GM18519 (cell line): ENCODE measurements at regions not wholly inside any gene's neighbourhood (a gene's known extent, or its start where the extent isn't known, plus 50 kb on each side); places are given as distances from the start of the nearest gene placed in this dataset.
"Not testable (repeated sequence)": the region's sequence is repeated elsewhere in the genome, so short reads cannot be mapped to it uniquely, and the experiment has no call there.

Source experiments
- ATAC-seq: cut with Tn5 transposase; IDR thresholded peaks from one replicate; pipeline ENCODE4 v1.9.1; 2021; ENCODE audit warnings: mild to moderate bottlenecking, moderate library complexity; ENCODE audit not compliant: unreplicated experiment, low FRiP score

DNA sequence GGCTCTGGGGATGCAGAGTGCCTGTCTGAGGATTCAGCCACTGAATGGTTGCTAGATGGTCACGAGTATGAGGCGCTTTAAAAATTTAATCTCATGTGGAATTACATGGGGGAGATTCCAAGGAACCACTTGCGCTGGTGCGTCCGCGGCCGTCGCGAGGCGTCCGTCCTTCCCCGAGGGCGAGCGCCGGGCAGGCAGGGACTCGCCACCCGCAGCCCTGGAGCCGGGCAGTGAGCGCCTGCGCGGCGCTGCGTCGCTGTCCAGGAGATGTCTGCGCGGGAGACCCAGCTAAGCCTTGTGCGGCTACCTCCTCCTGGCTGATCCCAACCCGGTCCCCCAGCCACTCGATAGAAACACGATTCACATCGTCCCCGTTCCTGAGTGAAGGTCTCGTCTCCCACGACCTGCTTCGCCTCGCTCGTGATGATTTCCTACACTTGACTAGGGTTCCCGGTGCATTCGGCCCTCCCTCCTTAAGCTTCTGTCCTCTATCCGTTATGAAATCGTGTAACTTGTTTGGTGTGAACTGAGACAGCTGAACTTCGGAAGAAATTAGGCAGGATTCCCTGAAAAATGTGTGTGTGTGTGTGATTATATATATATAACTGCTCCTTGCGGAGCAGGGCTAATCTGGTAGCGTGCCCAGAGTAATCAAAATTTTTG is 536.4 kb downstream of the PRIM2 start:
- not testable (repeated sequence) for ATAC-seq

DNA sequence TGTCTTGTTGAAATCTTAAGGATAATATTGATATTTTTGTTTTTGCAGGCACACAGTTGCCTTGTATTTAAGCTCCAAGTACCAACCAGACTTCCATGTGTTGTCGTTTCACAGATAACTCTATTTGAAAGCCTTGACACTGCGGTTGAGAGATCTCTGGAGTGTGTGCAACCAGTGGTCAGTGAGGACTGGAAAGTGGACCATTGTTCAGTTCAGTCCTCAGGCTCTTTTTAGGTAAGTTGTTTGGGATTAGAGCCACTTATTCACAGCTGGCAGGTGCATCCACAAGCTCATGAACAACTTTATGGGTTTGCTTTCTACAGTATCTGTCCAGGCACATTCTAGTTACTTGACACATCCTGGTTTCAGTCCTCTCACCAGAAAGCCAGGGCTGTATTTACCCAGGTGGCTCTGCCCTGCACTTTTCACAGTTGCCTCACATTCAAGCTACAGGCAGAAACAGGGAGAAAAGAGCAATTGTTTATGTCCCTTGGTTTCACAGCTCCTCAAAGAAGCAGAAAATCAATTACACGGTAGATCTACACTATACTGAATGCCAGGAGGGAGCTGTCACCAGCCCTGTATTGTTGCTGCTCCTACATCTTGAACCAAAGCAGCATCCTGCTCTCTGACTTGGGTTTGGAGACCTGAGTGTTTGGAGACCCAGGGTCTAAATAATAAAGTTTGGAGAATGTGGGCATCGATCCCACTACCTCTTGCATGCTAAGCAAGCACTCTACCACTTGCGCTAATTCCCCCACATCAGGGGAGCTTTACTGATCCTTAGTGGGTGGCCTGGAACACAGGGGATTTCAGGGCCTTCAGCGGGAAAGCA is 543.3 kb downstream of the PRIM2 start:
- not testable (repeated sequence) for ATAC-seq

DNA sequence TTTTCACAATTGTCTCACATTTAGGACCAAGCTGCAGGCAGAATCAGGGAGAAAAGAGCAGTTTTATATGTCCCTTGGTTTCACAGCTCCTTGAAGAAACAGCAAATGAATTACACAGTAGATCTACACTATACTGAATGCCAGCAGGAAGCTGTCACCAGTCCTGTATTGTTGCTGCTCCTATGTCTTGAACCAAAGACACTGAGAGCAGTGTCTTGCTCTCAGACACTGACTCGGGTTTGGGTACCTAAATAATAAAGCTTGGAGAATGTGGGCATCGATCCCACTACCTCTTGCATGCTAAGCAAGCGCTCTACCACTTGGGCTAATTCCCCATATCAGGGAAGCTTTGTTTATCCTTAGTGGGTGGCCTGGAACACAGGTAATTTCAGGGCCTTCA is 552.7 kb downstream of the PRIM2 start:
- not testable (repeated sequence) for ATAC-seq

DNA sequence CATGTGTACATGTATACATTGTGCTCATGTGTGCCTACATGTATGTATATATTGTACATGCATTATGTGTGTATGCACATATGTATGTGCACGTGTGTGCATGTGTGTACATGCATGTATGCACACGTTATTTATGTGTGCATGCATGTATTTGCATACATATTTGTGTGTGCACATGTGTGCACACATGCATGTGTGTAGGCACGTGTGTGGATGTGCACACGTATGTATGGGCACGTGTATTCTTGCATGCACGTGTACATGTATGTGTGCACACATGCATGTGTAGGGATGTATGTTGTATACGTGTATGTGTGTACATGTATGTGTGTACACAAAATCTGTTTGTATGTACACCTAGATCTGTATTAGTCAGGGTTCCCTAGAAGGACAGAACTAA is 556.0 kb downstream of the PRIM2 start:
- ATAC-seq, result not testable (repeated sequence)

DNA sequence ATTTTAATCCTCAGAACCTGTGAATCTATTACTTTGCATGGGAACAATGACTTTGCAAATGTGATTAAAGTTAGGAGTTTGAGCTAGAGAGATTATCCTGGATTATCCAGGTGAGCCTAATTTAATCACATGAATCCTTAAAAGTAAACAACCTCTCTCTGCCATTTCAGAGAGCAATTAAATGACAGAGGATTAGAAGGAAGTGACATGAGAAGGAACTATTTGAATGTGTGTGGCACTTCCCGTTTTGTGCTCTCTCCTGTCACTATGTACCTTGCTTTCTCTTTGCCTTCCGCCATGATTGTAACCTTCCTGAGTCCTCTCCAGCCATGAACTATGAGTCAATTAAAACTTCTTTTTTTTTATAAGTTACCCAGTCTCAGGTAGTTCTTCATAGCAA is 559.2 kb downstream of the PRIM2 start:
- not testable (repeated sequence) for ATAC-seq

DNA sequence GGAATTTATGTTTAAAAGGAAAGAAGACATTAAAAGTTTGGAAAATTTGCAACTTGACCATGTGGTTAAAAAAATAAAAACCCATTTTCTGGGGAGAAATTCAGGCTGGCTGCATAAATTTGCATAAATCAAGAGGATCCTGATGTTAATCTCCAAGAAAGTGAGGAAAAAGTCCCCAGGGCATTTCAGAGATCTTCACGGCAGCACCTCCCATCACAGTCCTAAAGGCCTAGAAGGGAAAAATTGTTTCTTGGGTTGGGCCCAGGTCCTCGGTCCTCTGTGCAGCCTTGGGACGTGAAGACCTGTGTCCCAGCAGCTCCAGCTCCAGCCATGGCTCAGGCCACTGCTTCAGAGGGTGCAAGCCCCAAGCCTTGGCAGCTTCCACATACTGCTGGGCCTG is 560.3 kb downstream of the PRIM2 start:
- ATAC-seq, result not testable (repeated sequence)

DNA sequence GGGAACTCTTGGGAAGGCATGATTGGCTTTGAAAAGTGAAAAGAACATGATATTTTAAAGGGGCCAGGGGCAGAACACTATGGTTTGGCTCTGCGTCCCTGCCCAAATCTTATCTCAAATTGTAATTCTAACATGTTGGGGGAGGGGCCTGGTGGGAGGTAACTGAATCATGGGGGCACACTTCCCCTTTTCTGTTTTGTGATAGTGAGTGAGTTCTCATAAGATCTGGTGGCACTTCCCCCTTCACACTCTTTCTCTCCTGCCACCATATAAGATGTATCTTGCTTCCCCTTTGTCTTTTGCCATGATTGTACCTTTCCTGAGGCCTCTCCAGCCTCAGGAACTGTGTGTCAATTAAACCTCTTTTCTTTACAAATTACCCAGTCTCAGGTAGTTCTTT is 561.4 kb downstream of the PRIM2 start:
- not testable (repeated sequence) for ATAC-seq

DNA sequence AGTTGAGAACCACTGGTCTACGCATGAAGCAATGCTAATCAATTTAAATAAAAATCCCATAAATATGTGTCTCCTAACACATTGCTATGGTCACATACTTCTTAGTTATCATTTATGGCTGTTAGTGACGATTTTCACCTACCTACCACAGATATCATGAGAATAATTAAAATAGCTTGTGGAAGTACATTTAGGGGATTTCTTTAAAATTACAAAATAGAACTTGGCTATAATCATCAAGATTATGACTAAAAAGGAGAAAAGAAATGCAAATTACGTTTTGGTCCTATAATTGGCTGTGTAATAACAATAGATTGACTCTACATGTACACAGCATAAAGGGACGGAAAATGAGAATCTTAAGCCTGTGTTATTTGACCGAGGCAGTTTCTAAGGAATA is 581.4 kb downstream of the PRIM2 start:
- ATAC-seq, result peak; percentile 85

DNA sequence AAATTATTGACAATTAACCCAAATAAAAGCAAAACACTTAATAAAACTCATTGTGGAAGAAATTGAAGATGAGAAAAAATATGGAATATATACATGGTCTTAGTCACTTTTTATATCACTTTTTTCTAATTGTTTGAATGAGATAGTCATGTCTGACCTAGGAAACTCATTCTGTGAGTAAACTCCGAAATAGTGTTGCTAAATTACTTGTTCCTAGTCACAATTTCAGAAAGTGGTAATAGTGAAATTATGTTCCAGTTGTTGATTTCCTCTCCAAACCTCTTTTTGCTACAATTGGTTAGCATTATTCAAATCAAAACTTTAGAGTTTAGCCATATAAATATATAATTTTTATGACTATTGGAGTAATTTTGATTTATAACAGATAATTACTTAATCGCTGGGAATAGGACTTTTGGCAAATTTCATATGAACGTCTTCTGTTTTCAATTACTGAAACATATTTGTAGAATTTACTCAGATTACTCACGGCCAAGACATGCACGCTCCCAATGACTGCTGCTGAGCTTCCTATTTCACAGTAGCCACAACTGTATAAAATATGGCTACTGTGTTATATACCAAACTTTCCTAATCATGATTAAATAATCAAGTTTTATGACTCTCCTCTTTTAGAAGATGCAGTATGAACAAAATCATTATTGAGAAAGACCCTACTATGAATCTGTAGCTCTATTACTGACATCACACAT is 583.4 kb downstream of the PRIM2 start:
- ATAC-seq, result peak; percentile 37

DNA sequence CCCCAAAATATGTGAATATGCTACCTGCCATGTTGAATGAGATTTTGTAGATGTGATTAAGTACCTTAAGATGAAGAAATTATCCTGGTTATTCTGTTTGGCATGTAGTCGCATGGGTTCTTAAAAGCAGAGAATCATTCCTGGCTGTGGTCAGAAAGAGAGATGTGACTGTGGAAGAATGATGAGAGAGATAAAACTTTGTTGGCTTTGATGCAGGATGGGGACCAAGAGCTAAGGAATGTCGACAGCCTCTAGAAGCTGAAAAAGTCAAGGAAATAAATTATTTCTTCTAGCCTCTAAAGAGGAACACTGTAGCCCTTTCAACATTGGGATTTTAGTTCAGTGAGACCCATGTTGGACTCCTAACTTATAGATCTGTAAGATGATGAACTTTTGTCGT is 584.0 kb downstream of the PRIM2 start:
- ATAC-seq, result not testable (repeated sequence)

DNA sequence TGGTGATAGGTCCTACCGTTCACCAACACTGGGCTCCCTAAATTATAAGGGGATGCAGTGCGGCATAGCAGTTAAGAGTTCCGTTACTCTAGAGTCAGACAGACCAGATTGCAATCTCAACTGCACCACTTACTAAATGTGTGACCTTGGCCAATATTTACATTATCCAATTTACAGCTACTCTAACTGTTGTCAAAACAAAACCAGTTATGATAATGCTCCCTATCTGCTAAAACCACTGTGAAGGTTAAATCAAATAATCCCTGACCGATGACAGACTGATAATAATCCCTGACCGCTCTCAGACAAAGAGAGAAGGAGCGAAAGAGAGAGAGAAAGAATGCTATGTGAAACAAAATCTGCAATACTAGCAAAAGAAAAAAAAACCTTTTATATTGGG is 586.9 kb downstream of the PRIM2 start:
- ATAC-seq, result not testable (repeated sequence)

DNA sequence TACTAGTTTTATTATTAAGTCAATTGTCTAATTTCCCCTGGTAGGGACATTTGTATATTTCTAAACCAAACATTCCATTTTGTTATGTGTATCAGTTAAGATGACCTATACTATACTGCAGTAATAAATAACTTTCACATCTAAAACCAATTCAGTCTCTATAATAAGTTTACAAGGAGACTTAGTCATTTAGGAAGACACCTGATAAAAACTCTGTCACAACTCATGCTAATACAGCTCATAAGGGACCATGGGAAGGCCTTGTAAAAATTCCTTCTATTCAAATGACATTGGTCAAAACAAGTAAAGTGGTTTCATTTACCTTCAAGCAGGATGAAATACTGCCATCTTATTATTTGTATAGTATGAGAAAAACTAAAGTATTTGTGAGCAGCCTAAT is 597.9 kb downstream of the PRIM2 start:
- ATAC-seq, result not testable (repeated sequence)

DNA sequence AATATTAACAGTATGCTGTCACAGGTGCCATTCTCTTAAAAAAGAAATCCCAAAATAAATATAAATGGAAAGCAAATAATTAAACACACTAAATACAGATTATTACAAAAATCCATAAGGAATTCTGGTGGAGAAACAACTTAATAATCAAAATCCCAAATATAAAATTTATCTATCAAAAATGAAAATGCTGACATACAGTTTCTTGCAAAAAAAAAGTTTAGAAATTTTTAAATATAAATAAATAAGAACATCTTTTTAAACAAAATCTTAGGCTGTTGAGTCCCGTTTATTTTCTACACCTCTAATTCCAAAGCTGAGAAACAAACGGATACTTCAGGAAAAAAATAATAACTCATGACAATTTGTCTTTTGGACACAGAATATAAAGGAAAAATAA is 625.5 kb downstream of the PRIM2 start:
- not testable (repeated sequence) for ATAC-seq

DNA sequence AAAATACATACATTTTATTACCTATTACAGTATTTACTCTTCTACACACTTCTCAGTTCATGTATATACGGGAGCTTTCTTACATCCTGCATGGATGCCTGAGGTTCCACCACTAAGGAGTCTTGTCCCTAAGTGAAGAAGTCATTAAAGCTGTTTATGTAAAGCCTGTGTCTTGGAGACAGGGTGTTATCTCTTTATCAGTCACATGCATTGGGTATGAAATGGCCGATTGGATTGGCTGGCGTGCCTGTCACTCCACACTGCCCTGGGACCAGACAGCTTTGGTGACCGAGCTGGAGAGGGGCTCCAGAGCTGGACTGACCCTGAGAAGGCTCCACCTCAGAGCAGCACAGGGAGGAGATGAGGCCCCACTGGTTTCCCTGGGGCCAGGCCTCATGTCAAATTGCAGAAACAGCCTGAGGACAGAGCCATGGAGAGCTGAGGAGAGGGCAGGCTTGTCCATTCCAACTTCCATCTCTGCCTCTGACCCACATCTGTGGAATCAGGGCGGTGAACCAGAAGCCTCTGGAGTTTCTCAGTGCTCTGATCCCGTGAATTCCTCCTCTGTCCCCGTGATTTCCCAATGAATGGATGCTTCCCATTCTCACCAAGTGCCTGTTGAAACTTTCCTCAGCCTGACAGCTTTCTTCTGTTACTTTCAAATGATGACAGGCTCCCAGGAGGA is 628.8 kb downstream of the PRIM2 start:
- ATAC-seq, result not testable (repeated sequence)

DNA sequence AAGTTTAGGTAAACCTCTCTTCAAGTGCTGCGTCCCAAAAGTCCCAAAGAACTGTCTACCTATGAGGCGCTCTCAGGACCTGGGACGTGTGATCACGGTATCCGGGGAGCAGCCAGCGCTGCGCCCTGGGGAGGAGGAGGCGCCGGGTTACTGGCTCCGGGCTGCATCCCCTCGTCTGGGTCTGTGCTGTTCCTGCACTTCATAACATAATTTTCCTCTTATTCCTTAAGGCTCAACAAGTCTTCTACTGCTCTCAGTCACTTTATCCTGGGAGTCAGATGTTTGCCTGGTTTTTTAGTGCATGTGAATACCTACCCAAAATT is 629.3 kb downstream of the PRIM2 start:
- not testable (repeated sequence) for ATAC-seq

DNA sequence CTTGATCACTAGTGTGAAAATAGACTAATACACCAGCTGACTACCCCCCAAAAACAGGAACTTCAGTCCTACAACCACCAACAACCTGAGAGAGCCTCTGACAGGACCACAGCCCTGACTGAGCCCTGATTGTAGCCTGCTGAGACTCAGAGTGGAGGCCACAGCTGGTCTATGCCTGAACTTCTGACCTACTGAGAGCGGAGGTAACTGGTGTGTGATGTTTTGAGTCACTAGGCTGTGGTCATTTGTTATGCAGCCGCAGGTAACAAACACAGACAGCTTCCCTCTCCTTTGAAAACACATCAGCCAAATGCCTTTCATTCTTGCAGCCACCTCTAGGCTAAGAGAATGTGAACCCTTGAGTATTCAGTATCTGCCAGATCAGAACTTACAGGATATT is 631.1 kb downstream of the PRIM2 start:
- ATAC-seq, result not testable (repeated sequence)

DNA sequence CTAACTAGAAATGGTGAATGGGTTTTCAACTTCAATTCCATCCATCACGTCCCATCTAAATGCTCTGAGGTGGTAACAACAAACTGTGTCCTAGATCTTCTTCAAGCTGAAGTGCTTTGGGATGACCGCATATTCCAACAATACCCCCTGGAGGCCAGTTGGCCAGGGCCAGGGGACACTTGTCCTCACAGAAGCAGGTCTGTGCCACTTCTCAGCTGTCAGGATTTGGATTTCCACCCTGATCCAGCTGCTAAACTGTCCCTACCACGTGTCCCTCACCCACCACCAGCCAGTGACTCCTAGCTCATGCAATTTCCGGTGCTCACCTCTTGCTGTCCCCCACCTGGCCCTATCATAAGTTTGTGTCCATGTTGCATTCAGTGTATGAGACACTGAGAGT is 633.0 kb downstream of the PRIM2 start:
- ATAC-seq, result not testable (repeated sequence)

DNA sequence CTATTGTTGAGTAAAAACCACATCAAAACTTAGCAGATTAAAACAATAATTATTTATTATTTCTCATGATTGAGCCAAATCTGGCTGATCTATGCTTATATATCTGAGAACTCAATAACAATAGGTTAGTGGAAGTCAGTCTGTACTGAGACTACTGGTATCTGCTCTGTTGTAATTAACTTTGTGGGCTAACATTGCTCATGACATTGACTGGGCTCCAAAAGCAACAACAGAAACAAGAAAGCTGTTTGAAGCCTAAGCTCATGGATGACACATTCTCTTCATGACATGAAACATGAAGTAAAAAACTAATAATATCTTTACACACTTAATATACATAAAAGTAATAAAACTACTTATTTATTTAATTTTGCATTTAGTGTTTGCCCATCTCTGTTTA is 649.3 kb downstream of the PRIM2 start:
- ATAC-seq, result not testable (repeated sequence)

DNA sequence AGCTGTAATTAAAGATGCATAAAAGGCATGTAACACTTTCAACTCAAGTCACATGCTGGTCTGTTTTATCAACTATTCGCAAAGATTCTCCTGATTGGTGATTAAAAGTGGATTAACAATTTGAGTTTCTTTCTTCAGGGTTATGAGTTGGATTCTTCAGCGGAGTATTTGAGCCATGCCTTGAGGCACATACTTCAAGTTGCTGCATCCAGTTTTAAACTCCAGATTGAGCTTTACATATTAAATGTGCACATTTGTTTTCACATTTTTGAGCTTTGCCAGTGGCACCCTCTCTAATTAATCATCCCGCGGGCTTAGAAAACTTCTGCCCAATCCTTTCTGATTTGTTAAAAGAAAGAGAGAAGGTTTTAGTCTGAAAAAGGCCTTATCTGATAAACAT is 654.5 kb downstream of the PRIM2 start:
- not testable (repeated sequence) for ATAC-seq

DNA sequence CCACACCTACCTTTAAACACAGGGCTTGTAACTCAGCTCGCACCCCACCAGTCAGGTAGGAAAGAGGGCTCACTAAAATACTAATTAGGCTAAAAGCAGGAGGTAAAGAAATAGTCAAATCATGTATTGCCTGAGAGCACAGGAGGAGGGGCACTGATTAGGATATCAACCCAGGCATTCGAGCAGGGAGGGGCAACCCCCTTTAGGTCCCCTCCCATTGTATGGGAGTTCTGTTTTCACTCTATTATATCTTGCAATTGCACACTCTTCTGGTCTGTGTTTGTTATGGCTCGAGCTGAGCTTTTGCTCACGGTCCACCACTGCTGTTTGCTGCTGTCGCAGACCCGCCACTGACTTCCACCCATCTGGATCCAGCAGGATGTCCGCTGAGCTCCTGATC is 657.2 kb downstream of the PRIM2 start:
- no peak for ATAC-seq

DNA sequence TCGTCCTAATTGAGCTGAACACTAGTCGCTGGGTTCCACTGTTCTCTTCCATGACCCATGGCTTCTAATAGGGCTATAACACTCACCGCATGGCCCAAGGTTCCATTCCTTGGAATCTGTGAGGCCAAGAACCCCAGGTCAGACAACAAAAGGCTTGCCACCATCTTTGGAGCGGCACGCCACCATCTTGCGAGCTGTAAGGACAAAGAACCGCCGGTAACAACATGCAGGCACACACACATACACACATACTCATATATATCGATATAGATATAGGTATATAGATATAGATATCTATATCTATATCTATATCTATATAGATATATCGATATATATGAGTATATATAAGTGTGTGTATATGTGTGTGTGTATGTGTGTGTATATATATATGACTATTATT is 657.7 kb downstream of the PRIM2 start:
- not testable (repeated sequence) for ATAC-seq
